HEK293 (cell line): ENCODE measurements at regions not wholly inside any gene's neighbourhood (a gene's known extent, or its start where the extent isn't known, plus 50 kb on each side); places are given as distances from the start of the nearest gene placed in this dataset.

Experiments
- CTCF ChIA-PET: fragments of 350-600 bp; formaldehyde crosslinking; extraction: SDS; loops from one replicate; lab custom pipeline; 2021; ENCODE audit warnings: antibody characterized with exemption; lab: Yijun Ruan, JAX
- POLR2A ChIA-PET: fragments of 300-600 bp; formaldehyde crosslinking; extraction: SDS; loops from one replicate; lab custom pipeline; 2020; ENCODE audit warnings: antibody characterized with exemption, inconsistent platforms; lab: Yijun Ruan, JAX
- H3K27ac ChIP-seq: fragments of 200-500 bp; sonication (Bioruptor generic); 2 replicates; pipeline ENCODE4 v1.5.1; 2014; ENCODE audit warnings: low read depth, low read length, control low read depth, inconsistent platforms; ENCODE audit errors: extremely low read depth
- H3K36me3 ChIP-seq, 2 experiments: fragments of 200-500 bp in 1 of 2; sonication (Bioruptor generic) in 1 of 2; 1 replicate in 1 of 2; 2 replicates in 1 of 2; pipeline ENCODE4 v1.5.1; 2014 to 2017; ENCODE audit warnings: inconsistent platforms in 2 of 2, low read length in 2 of 2; ENCODE audit not compliant: control insufficient read depth in 2 of 2, insufficient read depth in 1 of 2
- H3K4me1 ChIP-seq: fragments of 200-500 bp; sonication (Bioruptor generic); 2 replicates; pipeline ENCODE4 v1.5.1; 2014; ENCODE audit warnings: mild to moderate bottlenecking, low read length, inconsistent platforms; ENCODE audit not compliant: control insufficient read depth, insufficient read depth
- H3K4me3 ChIP-seq: 2 replicates; pipeline ENCODE4 v1.5.1; 2011; ENCODE audit warnings: low read depth, mild to moderate bottlenecking, control low read depth, low read length, moderate library complexity
- H3K9me3 ChIP-seq: fragments of 200-500 bp; sonication (Bioruptor generic); 2 replicates; pipeline ENCODE4 v1.5.1; 2014; ENCODE audit warnings: low read depth, low read length, inconsistent platforms; ENCODE audit not compliant: control insufficient read depth, insufficient read depth
- BCL11A ChIP-seq: fragments of 450-650 bp; formaldehyde crosslinking; IDR thresholded peaks from 2 replicates; pipeline ENCODE4 v1.5.1; 2016; ENCODE audit warnings: low read depth, missing biosample characterization, missing genetic modification characterization
- KLF1 ChIP-seq: fragments of 450-650 bp; formaldehyde crosslinking; IDR thresholded peaks from 2 replicates; pipeline ENCODE4 v1.5.1; 2016; ENCODE audit warnings: missing biosample characterization, missing genetic modification characterization
- KLF9 ChIP-seq: fragments of 450-650 bp; formaldehyde crosslinking; IDR thresholded peaks from 2 replicates; pipeline ENCODE4 v1.5.1; 2016; ENCODE audit warnings: missing biosample characterization, missing genetic modification characterization, low read depth
- SALL2 ChIP-seq: fragments of 450-650 bp; formaldehyde crosslinking; IDR thresholded peaks from 2 replicates; pipeline ENCODE4 v1.5.0; 2017; ENCODE audit warnings: missing biosample characterization, mild to moderate bottlenecking, missing genetic modification characterization, borderline replicate concordance
- TCF7L2 ChIP-seq: IDR thresholded peaks from 2 replicates; pipeline ENCODE4 v1.6.1; 2011; ENCODE audit warnings: low read depth, mild to moderate bottlenecking, inconsistent platforms, low read length, moderate library complexity, borderline replicate concordance
- ZBTB1 ChIP-seq: fragments of 450-650 bp; formaldehyde crosslinking; IDR thresholded peaks from 2 replicates; pipeline ENCODE4 v1.5.1; 2016; ENCODE audit warnings: missing biosample characterization, missing genetic modification characterization
- ZBTB48 ChIP-seq: fragments of 450-650 bp; formaldehyde crosslinking; IDR thresholded peaks from 2 replicates; pipeline ENCODE4 v1.5.1; 2016; ENCODE audit warnings: missing biosample characterization, missing genetic modification characterization
- ZBTB7A ChIP-seq: fragments of 450-650 bp; formaldehyde crosslinking; IDR thresholded peaks from 2 replicates; pipeline ENCODE4 v1.5.1; 2016; ENCODE audit warnings: low read depth, missing biosample characterization, missing genetic modification characterization
- ZNF146 ChIP-seq: fragments of 450-650 bp; formaldehyde crosslinking; IDR thresholded peaks from 2 replicates; pipeline ENCODE4 v1.5.1; 2016; ENCODE audit warnings: missing biosample characterization, missing genetic modification characterization
- ZNF2 ChIP-seq: fragments of 450-650 bp; formaldehyde crosslinking; IDR thresholded peaks from 2 replicates; pipeline ENCODE4 v1.5.1; 2016; ENCODE audit warnings: missing biosample characterization, missing genetic modification characterization
- ZNF311 ChIP-seq: fragments of 450-650 bp; formaldehyde crosslinking; IDR thresholded peaks from 2 replicates; pipeline ENCODE4 v1.5.1; 2017; ENCODE audit warnings: missing biosample characterization, missing genetic modification characterization, borderline replicate concordance
- ZNF324 ChIP-seq: fragments of 450-650 bp; formaldehyde crosslinking; IDR thresholded peaks from 2 replicates; pipeline ENCODE4 v1.5.1; 2016; ENCODE audit warnings: missing biosample characterization, missing genetic modification characterization
- ZNF391 ChIP-seq: fragments of 450-650 bp; formaldehyde crosslinking; IDR thresholded peaks from 2 replicates; pipeline ENCODE4 v1.5.1; 2016; ENCODE audit warnings: low read depth, missing biosample characterization, missing genetic modification characterization, borderline replicate concordance
- ZNF629 ChIP-seq: fragments of 450-650 bp; formaldehyde crosslinking; IDR thresholded peaks from 2 replicates; pipeline ENCODE4 v1.5.1; 2017; ENCODE audit warnings: missing biosample characterization, missing genetic modification characterization
- ZNF677 ChIP-seq: fragments of 450-650 bp; IDR thresholded peaks from 2 replicates; pipeline ENCODE4 v1.5.0; 2018; ENCODE audit warnings: missing biosample characterization, mild to moderate bottlenecking, missing genetic modification characterization, moderate library complexity
- ZNF768 ChIP-seq: fragments of 450-650 bp; formaldehyde crosslinking; IDR thresholded peaks from 2 replicates; pipeline ENCODE4 v1.5.1; 2018; ENCODE audit warnings: missing biosample characterization, mild to moderate bottlenecking, missing genetic modification characterization
- ZSCAN16 ChIP-seq: fragments of 450-650 bp; formaldehyde crosslinking; IDR thresholded peaks from 2 replicates; pipeline ENCODE4 v1.5.1; 2016; ENCODE audit warnings: missing biosample characterization, missing genetic modification characterization
- TF ChIP-seq, protein P1 (sequence below): fragments of 450-650 bp; formaldehyde crosslinking; conservative IDR thresholded peaks from 2 replicates; pipeline ENCODE4 v1.5.1; 2016; ENCODE audit warnings: low read depth, missing biosample characterization, missing genetic modification characterization
- TF ChIP-seq, protein P2 (sequence below): fragments of 450-650 bp; formaldehyde crosslinking; IDR thresholded peaks from 2 replicates; pipeline ENCODE4 v1.5.1; 2016; ENCODE audit warnings: missing biosample characterization, missing genetic modification characterization

DNA sequence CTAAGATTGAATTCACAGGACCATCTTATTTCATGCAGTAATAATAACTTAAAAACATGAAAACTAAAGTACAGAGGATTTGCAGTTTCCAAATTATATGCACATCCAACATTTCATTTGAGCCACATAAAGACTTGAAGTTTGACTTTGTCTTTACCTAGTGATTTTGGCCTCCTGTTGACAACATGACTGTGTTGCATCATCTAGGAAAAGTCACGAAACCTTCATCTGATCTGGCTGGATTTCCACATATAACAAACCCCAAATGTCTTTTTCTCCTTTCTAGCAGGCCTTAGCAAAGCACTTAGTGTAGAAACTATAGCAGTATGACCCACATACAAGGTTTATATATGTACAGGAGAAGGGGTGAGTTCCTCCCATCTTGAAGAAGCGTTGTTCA is 406.5 kb upstream of the CDH5 start (continued):
- TF ChIP-seq ZNF324 = no peak
- TF ChIP-seq KLF9 (tag by site-specific recombination) = no peak
- TF ChIP-seq ZSCAN16 (tag by site-specific recombination) = no peak

DNA sequence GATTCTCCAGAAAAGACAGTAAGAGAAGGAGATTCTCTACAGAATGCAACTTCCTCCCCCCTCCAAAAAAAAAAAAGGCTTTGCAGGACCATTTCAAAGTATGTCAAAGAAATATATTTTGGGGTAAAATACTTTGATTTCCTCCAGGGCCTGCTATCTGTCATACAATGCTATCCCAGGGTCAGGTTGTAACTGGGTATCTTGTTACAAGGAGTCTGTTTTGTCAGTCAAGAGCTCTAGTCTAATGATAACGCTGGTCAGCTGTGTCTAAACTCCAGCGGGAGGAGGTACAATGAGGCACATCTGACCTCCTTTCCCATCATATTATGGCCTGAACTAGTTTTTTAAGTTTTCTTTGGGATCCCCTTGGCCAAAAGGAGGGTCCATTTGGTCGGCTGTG is 408.4 kb upstream of the CDH5 start:
- CTCF ChIA-PET = interaction anchor here (0.6 kb wide), 1 partner anchor 21 kb away, joined by 5 read pairs; no protein-coding TSS in a partner anchor

DNA sequence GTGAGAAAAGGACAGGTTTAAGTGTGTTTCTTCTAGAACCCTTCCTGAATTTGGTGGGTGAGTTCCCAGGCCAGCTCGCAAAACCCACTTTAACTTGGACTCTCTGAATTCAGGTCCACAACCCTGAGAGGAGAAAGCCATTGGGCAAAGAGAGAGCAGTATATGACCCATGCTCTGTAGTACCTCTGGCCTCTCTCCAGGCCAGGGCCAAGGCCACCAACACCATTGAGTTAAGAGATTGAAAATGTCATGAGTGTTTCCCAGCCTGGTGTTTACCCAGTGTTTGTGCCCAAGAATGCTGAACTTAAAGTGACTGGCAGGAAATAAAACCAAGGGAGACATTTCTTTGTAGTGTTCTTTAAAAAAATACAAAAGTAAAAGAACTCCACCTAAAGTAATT is 410.4 kb upstream of the CDH5 start:
- no peaks in the 10 kb centered on the region for H3K36me3 ChIP-seq
- TF ChIP-seq ZNF2 (no peak), ZNF677 (tag by site-specific recombination) (no peak), ZNF391 (no peak), ZNF311 (tag by site-specific recombination) (no peak), KLF1 (tag by site-specific recombination) (no peak)
- TF ChIP-seq, protein P1, sequence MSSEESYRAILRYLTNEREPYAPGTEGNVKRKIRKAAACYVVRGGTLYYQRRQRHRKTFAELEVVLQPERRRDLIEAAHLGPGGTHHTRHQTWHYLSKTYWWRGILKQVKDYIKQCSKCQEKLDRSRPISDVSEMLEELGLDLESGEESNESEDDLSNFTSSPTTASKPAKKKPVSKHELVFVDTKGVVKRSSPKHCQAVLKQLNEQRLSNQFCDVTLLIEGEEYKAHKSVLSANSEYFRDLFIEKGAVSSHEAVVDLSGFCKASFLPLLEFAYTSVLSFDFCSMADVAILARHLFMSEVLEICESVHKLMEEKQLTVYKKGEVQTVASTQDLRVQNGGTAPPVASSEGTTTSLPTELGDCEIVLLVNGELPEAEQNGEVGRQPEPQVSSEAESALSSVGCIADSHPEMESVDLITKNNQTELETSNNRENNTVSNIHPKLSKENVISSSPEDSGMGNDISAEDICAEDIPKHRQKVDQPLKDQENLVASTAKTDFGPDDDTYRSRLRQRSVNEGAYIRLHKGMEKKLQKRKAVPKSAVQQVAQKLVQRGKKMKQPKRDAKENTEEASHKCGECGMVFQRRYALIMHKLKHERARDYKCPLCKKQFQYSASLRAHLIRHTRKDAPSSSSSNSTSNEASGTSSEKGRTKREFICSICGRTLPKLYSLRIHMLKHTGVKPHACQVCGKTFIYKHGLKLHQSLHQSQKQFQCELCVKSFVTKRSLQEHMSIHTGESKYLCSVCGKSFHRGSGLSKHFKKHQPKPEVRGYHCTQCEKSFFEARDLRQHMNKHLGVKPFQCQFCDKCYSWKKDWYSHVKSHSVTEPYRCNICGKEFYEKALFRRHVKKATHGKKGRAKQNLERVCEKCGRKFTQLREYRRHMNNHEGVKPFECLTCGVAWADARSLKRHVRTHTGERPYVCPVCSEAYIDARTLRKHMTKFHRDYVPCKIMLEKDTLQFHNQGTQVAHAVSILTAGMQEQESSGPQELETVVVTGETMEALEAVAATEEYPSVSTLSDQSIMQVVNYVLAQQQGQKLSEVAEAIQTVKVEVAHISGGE (tag by site-specific recombination) = no peak
- CTCF ChIA-PET = no interaction called here
- H3K27ac ChIP-seq = no peak overlapping the region
- no peaks in the 10 kb centered on the region for H3K9me3 ChIP-seq
- H3K4me1 ChIP-seq = 0 out of 2 replicates have a peak, but pooled peaks cover 2% of the 10 kb centered on the region
- POLR2A ChIA-PET = no interaction called here
- H3K4me3 ChIP-seq = no peak overlapping the region

More for the DNA sequence above, 408.4 kb upstream of the CDH5 start:
- Histone ChIP-seq H3K4me1 (0 out of 2 replicates have a peak, but pooled peaks cover 2% of the 10 kb centered on the region), H3K36me3 (no peaks in the 10 kb centered on the region), H3K4me3 (no peak overlapping the region), H3K27ac (no peak overlapping the region), H3K9me3 (no peaks in the 10 kb centered on the region)
- TF ChIP-seq ZNF146 (tag by site-specific recombination) (no peak), ZNF629 (tag by site-specific recombination) (no peak), BCL11A (tag by site-specific recombination) (no peak), ZBTB48 (tag by site-specific recombination) (no peak), SALL2 (tag by site-specific recombination) (no peak), TCF7L2 (no peak), ZBTB1 (no peak), ZNF768 (tag by site-specific recombination) (no peak), ZBTB7A (no peak)
- TF ChIP-seq, protein P2, sequence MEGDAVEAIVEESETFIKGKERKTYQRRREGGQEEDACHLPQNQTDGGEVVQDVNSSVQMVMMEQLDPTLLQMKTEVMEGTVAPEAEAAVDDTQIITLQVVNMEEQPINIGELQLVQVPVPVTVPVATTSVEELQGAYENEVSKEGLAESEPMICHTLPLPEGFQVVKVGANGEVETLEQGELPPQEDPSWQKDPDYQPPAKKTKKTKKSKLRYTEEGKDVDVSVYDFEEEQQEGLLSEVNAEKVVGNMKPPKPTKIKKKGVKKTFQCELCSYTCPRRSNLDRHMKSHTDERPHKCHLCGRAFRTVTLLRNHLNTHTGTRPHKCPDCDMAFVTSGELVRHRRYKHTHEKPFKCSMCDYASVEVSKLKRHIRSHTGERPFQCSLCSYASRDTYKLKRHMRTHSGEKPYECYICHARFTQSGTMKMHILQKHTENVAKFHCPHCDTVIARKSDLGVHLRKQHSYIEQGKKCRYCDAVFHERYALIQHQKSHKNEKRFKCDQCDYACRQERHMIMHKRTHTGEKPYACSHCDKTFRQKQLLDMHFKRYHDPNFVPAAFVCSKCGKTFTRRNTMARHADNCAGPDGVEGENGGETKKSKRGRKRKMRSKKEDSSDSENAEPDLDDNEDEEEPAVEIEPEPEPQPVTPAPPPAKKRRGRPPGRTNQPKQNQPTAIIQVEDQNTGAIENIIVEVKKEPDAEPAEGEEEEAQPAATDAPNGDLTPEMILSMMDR (tag by site-specific recombination) = no peak
- POLR2A ChIA-PET = no interaction called here
